ENCODE measurements at regions not wholly inside any gene's neighbourhood (a gene's known extent, or its start where the extent isn't known, plus 50 kb on each side); places are given as distances from the start of the nearest gene placed in this dataset.

- no peaks in the 10 kb centered on the region for H4K20me1 ChIP-seq (ENCODE audit: insufficient read depth, low read length)
- in situ Hi-C loops (cut with HindIII; ENCODE audit: extremely low pct_ligation_motif_present, low pct_unique_long_range_greater_than_20kb) = no loop called here
- no peaks in the 10 kb centered on the region for H3K36me3 ChIP-seq (replicated peaks in 1 of 2; ENCODE audit: control insufficient read depth in 1 of 2, insufficient read depth in 2 of 2, low read length in 2 of 2)
- 28% methylated on average over 5 of the region's 5 CpGs for WGBS (ENCODE audit: low lambda C conversion rate)
- no TSS peak for BruUV-seq (replicated peaks)
- H3K4me3 ChIP-seq (replicated peaks in 1 of 3; ENCODE audit: insufficient read depth in 1 of 3, low read depth in 2 of 3, low read length in 3 of 3) = no peak overlapping the region
- CTCF ChIA-PET (ENCODE audit: low intra/inter-chr PET ratio, low total read pairs) = no interaction called here
- H3K27me3 ChIP-seq (ENCODE audit: control insufficient read depth in 1 of 2, insufficient read depth in 2 of 2, low read length in 2 of 2) = no peaks in the 10 kb centered on the region
- H3K79me2 ChIP-seq (ENCODE audit: insufficient read depth, low read length) = no peaks in the 10 kb centered on the region
- intact Hi-C loops (cut with micrococcal nuclease; ENCODE audit: unreplicated experiment) = no loop called here
- ATAC-seq = no peak
- no peak for DNase-seq (ENCODE audit: low spot score)
- no peaks in the 10 kb centered on the region for H3K4me1 ChIP-seq (ENCODE audit: insufficient read depth, low read length)
- H2AFZ ChIP-seq (ENCODE audit: low read length) = no peak overlapping the region
- POLR2A ChIA-PET = no interaction called here
- TF ChIP-seq ZNF570 (CRISPR knock-in tag; IDR thresholded peaks at IDR 0.05; ENCODE audit: borderline replicate concordance) (no peak), FOXO1 (CRISPR knock-in tag; IDR thresholded peaks at IDR 0.05) (no peak), HDAC1 (CRISPR knock-in tag; IDR thresholded peaks at IDR 0.05) (no peak), ZSCAN9 (CRISPR knock-in tag; IDR thresholded peaks at IDR 0.05; ENCODE audit: borderline replicate concordance) (no peak), HOXA9 (CRISPR knock-in tag; IDR thresholded peaks at IDR 0.05; ENCODE audit: borderline replicate concordance) (no peak), KLF13 (CRISPR knock-in tag; IDR thresholded peaks at IDR 0.05) (no peak), ZNF740 (CRISPR knock-in tag; IDR thresholded peaks at IDR 0.05) (no peak), ZNF639 (CRISPR knock-in tag; conservative IDR thresholded peaks at IDR 0.05) (no peak), ZNF605 (CRISPR knock-in tag; IDR thresholded peaks at IDR 0.05) (no peak), SSRP1 (CRISPR knock-in tag; IDR thresholded peaks at IDR 0.05) (no peak), ZNF337 (CRISPR knock-in tag; IDR thresholded peaks at IDR 0.05; ENCODE audit: borderline replicate concordance, low read depth) (no peak), GTF3A (CRISPR knock-in tag; conservative IDR thresholded peaks at IDR 0.05) (no peak), SIX4 (CRISPR knock-in tag; IDR thresholded peaks at IDR 0.05) (no peak), CBX1 (IDR thresholded peaks at IDR 0.05; ENCODE audit: low read depth) (no peak), ZNF784 (CRISPR knock-in tag; IDR thresholded peaks at IDR 0.05; ENCODE audit: borderline replicate concordance) (no peak)
- H3K9me3 ChIP-seq (ENCODE audit: low read length) = peaks cover 70% of the 10 kb centered on the region
- H3K27ac ChIP-seq (ENCODE audit: extremely low read length, insufficient read depth, low read length) = no peak overlapping the region
- H3K4me2 ChIP-seq (ENCODE audit: low read depth, low read length) = no peak overlapping the region
- no peak for FAIRE-seq
- H3K9ac ChIP-seq (ENCODE audit: insufficient read depth, low read depth, low read length) = no peak overlapping the region
Observed at GRCh38 chr1:238681021-238681420, 705.3 kb upstream of the CHRM3 start.
